ENCODE measurements at regions not wholly inside any gene's neighbourhood (a gene's known extent, or its start where the extent isn't known, plus 50 kb on each side); places are given as distances from the start of the nearest gene placed in this dataset.

- DNase-seq = no peak
Observed at GRCh38 chr12:88802096-88802706, 221.9 kb upstream of the KITLG start.

GRCh38 chr12:88801227-88802095 lies 221.2 kb upstream of the KITLG start:
- no peak for DNase-seq

GRCh38 chr12:88793096-88793495 lies 212.8 kb upstream of the KITLG start:
- DNase-seq = no peak

GRCh38 chr12:88790231-88790630 lies 210.0 kb upstream of the KITLG start:
- no peak for DNase-seq

GRCh38 chr12:88784166-88784565 lies 203.9 kb upstream of the KITLG start:
- DNase-seq = no peak

GRCh38 chr12:88782351-88782750 lies 202.1 kb upstream of the KITLG start:
- DNase-seq = no peak

GRCh38 chr12:88781909-88782308 lies 201.6 kb upstream of the KITLG start:
- DNase-seq = no peak

- no peak for DNase-seq
Observed at GRCh38 chr12:88778064-88778463, 197.8 kb upstream of the KITLG start.

- DNase-seq = no peak
Observed at GRCh38 chr12:88775742-88776151, 195.5 kb upstream of the KITLG start.

GRCh38 chr12:88767699-88768098 lies 187.4 kb upstream of the KITLG start:
- DNase-seq = no peak

GRCh38 chr12:88764781-88765480 lies 184.7 kb upstream of the KITLG start:
- no peak for DNase-seq

GRCh38 chr12:88763536-88764100 lies 183.3 kb upstream of the KITLG start:
- no peak for DNase-seq

- no peak for DNase-seq
Observed at GRCh38 chr12:88758176-88758575, 177.9 kb upstream of the KITLG start.

GRCh38 chr12:88756917-88757316 lies 176.6 kb upstream of the KITLG start:
- DNase-seq = no peak

GRCh38 chr12:88756153-88756552 lies 175.9 kb upstream of the KITLG start:
- DNase-seq = no peak

- DNase-seq = no peak
Observed at GRCh38 chr12:88753707-88754106, 173.4 kb upstream of the KITLG start.

GRCh38 chr12:88753066-88753465 lies 172.8 kb upstream of the KITLG start:
- no peak for DNase-seq

GRCh38 chr12:88752183-88752582 lies 171.9 kb upstream of the KITLG start:
- DNase-seq = no peak

GRCh38 chr12:88750867-88751543 lies 170.7 kb upstream of the KITLG start:
- DNase-seq = no peak

- DNase-seq = no peak
Observed at GRCh38 chr12:88746386-88746785, 166.1 kb upstream of the KITLG start.

GRCh38 chr12:88743946-88744685 lies 163.8 kb upstream of the KITLG start:
- no peak for DNase-seq

- no peak for DNase-seq
Observed at GRCh38 chr12:88737838-88738472, 157.7 kb upstream of the KITLG start.
